ENCODE measurements at regions not wholly inside any gene's neighbourhood (a gene's known extent, or its start where the extent isn't known, plus 50 kb on each side); places are given as distances from the start of the nearest gene placed in this dataset.

DNA sequence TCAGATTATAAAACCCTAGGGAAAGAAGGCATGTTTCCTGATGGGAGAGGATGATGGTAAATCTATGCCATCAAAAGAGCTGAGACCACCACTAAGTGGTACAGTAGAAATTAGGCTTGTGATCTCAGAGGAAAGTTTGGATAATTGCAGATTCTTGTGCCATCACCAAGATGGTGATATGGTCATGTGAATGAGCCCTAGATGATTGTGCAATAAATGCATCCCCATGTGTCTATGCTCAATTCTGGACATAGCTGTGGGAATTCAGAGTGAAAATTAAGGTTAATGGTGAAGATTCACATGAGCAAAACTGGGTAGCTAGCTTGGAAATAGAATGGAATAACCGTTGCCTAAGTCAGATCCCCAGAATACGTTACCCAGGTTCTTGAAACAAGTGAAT lies 496.1 kb upstream of the FSIP2 start:
- Histone ChIP-seq H3K27me3 (no peaks in the 10 kb centered on the region), H3K36me3 (no peaks in the 10 kb centered on the region), H3K9me3 (no peaks in the 10 kb centered on the region), H3K4me3 (ENCODE audit: low read depth, low read length) (no peak overlapping the region), H3K4me1 (no peaks in the 10 kb centered on the region)
- no peak for DNase-seq
- TF ChIP-seq, protein P1, sequence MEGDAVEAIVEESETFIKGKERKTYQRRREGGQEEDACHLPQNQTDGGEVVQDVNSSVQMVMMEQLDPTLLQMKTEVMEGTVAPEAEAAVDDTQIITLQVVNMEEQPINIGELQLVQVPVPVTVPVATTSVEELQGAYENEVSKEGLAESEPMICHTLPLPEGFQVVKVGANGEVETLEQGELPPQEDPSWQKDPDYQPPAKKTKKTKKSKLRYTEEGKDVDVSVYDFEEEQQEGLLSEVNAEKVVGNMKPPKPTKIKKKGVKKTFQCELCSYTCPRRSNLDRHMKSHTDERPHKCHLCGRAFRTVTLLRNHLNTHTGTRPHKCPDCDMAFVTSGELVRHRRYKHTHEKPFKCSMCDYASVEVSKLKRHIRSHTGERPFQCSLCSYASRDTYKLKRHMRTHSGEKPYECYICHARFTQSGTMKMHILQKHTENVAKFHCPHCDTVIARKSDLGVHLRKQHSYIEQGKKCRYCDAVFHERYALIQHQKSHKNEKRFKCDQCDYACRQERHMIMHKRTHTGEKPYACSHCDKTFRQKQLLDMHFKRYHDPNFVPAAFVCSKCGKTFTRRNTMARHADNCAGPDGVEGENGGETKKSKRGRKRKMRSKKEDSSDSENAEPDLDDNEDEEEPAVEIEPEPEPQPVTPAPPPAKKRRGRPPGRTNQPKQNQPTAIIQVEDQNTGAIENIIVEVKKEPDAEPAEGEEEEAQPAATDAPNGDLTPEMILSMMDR (IDR thresholded peaks at IDR 0.05; ENCODE audit: low read depth, low read length) = no peak

DNA sequence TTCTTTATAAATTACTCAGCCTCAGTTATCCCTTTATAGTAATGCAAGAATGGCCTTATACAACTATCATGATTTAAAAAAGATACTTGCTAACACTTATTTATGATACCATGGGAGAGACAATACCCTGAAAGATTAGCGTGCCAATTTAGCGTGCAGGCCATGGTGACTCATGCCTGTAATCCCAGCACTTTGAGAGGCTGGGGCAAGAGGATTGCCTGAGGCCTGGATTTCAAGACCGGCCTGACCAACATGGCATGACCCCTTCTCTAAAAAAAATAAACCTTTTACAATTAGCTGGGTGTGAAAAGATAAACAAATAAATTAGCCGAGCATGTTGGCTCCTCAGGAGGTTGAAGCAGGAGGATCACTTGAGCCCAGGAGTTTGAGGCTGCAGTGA lies 493.4 kb upstream of the FSIP2 start:
- H3K36me3 ChIP-seq = no peaks in the 10 kb centered on the region
- no peaks in the 10 kb centered on the region for H3K27me3 ChIP-seq
- no peak for DNase-seq
- H3K9me3 ChIP-seq = no peaks in the 10 kb centered on the region
- no peaks in the 10 kb centered on the region for H3K4me1 ChIP-seq
- TF ChIP-seq, protein P1 (IDR thresholded peaks at IDR 0.05; ENCODE audit: low read depth, low read length) = no peak
- no peak overlapping the region for H3K4me3 ChIP-seq (ENCODE audit: low read depth, low read length)

DNA sequence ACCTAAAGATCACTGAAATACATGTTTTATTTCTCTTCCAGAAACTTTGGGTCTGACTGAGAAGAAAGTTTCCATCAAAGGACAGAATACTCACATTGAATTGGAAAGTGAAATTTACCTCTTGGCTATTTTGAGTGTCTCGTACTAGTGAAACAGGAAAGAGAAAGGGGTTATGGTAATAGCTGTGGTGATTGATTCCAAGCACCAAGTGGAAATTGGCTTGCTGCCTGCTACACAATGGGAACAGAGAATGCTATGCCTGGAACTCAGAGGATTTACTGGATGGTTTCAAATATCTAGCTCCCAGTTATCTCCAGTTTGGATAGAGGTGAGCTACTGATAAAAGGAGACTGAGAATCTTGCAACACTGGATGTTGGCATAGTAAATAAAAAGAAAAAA lies 492.8 kb upstream of the FSIP2 start:
- no peak overlapping the region for H3K4me3 ChIP-seq (ENCODE audit: low read depth, low read length)
- no peak for DNase-seq
- no peaks in the 10 kb centered on the region for H3K27me3 ChIP-seq
- no peaks in the 10 kb centered on the region for H3K36me3 ChIP-seq
- no peaks in the 10 kb centered on the region for H3K9me3 ChIP-seq
- TF ChIP-seq, protein P1 (IDR thresholded peaks at IDR 0.05; ENCODE audit: low read depth, low read length) = no peak
- H3K4me1 ChIP-seq = no peaks in the 10 kb centered on the region

DNA sequence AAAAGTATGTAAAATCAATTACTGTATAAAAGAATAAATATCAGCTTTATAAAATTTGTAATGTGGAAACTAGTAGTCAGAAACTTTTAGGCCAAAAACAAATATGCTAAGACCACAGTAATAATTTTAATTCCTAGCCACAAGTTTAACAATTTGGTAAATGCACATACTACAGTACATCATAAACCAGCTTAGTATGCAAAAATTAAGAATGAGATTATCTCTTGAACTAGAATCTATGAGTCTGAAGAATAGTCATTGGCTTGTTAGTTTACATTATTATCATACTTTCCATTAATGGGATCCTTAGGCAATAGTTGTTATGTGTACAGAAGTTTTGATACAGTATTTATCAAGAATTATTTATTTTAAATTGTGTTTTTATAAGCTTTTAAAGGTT lies 491.9 kb upstream of the FSIP2 start:
- Histone ChIP-seq H3K4me1 (no peaks in the 10 kb centered on the region), H3K4me3 (ENCODE audit: low read depth, low read length) (no peak overlapping the region), H3K27me3 (no peaks in the 10 kb centered on the region), H3K36me3 (no peaks in the 10 kb centered on the region), H3K9me3 (no peaks in the 10 kb centered on the region)
- DNase-seq = no peak
- TF ChIP-seq, protein P1 (IDR thresholded peaks at IDR 0.05; ENCODE audit: low read depth, low read length) = no peak

DNA sequence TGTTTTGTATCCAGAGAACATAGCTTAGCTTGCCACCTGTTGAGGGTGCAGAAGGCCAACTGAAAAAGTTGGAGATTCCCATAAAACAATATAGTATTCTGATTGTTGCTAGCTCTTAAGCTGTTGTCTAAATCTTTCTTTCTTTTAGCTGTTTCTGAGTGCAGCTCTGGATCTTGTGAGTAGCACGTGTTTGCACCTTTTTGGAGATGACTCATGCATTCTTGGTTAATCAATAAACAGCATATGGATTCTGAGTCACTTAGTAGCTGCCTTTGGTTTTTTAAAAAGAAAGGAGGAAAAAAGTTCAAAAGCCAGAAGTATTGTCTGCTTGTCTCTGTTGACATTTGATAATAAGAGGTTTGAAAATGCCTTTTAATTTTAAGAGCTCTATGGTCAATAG lies 483.0 kb upstream of the FSIP2 start:
- no peak for DNase-seq
- H3K4me1 ChIP-seq = no peaks in the 10 kb centered on the region

DNA sequence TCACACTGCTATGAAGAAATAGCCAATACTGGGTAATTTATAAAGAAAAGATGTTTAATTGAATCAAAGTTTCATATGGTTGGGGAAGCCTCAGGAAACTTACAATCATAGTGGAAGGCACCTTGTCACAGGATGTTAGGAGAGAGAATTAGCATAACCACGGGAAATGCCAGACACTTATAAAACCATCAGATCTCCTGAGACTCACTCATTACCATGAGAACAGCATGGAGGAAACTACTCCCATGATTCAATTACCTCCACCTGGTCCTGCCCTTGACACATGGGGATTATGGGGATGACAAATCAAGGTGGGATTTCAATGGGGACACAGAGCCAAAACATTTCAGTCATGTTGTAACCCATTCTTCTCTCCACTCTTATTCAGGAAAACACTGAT lies 472.9 kb upstream of the FSIP2 start:
- TF ChIP-seq, protein P1 (IDR thresholded peaks at IDR 0.05; ENCODE audit: low read depth, low read length) = no peak
- no peaks in the 10 kb centered on the region for H3K27me3 ChIP-seq
- DNase-seq = no peak
- H3K4me1 ChIP-seq = no peaks in the 10 kb centered on the region
- H3K4me3 ChIP-seq (ENCODE audit: low read depth, low read length) = no peak overlapping the region
- H3K36me3 ChIP-seq = no peaks in the 10 kb centered on the region
- H3K9me3 ChIP-seq = no peaks in the 10 kb centered on the region

More for the DNA sequence above, 483.0 kb upstream of the FSIP2 start:
- H3K4me3 ChIP-seq (ENCODE audit: low read depth, low read length) = no peak overlapping the region
- H3K36me3 ChIP-seq = no peaks in the 10 kb centered on the region
- TF ChIP-seq, protein P1 (IDR thresholded peaks at IDR 0.05; ENCODE audit: low read depth, low read length) = no peak
- no peaks in the 10 kb centered on the region for H3K9me3 ChIP-seq
- H3K27me3 ChIP-seq = no peaks in the 10 kb centered on the region
